ENCODE measurements at regions not wholly inside any gene's neighbourhood (a gene's known extent, or its start where the extent isn't known, plus 50 kb on each side); places are given as distances from the start of the nearest gene placed in this dataset.

- TF ChIP-seq EZH2 (IDR thresholded peaks at IDR 0.05; ENCODE audit: low read length, missing control alignments) = no peak
- TF ChIP-seq, protein P1, sequence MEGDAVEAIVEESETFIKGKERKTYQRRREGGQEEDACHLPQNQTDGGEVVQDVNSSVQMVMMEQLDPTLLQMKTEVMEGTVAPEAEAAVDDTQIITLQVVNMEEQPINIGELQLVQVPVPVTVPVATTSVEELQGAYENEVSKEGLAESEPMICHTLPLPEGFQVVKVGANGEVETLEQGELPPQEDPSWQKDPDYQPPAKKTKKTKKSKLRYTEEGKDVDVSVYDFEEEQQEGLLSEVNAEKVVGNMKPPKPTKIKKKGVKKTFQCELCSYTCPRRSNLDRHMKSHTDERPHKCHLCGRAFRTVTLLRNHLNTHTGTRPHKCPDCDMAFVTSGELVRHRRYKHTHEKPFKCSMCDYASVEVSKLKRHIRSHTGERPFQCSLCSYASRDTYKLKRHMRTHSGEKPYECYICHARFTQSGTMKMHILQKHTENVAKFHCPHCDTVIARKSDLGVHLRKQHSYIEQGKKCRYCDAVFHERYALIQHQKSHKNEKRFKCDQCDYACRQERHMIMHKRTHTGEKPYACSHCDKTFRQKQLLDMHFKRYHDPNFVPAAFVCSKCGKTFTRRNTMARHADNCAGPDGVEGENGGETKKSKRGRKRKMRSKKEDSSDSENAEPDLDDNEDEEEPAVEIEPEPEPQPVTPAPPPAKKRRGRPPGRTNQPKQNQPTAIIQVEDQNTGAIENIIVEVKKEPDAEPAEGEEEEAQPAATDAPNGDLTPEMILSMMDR (conservative IDR thresholded peaks at IDR 0.05 in 1 of 2, IDR thresholded peaks at IDR 0.05 in 1 of 2; ENCODE audit: low read depth in 1 of 2, low read length in 2 of 2) = no peak
These were observed 83.7 kb upstream of the SEPTIN5 start for GRCh38 chr22:19630614-19631013.

Measured in fibroblast of lung (primary cell).